ENCODE measurements at regions not wholly inside any gene's neighbourhood (a gene's known extent, or its start where the extent isn't known, plus 50 kb on each side); places are given as distances from the start of the nearest gene placed in this dataset.

DNA sequence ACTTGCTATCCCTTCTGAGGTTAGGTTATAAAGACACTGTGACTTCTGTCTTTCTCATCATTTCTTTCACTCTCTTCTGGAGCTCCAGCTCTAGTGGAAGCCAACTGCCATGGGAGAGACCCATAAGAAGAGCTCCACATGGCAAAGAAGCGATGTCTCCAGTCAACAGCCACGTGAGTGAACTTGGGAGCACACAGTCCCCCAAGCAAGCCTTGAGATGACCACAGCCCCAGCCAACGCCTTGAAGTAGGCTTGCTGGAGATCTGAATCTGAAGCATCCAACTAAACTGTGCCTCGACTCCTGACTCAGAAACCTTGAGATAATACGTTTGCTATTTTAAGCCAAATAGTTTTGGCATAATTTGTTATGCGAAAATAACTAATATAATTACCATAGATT lies 181.7 kb upstream of the GDF10 start:
- ChIA-PET POLR2A (no interaction called here), CTCF (interaction anchor here (0.6 to 0.8 kb wide), 2 partner anchors 130 to 194 kb away, joined by 3 to 4 read pairs; no protein-coding TSS in a partner anchor)
- Histone ChIP-seq H3K27ac (ENCODE audit: extremely low read depth, low read depth, low read length) (no peak overlapping the region), H3K4me1 (ENCODE audit: control insufficient read depth, insufficient read depth, low read length) (no peaks in the 10 kb centered on the region), H3K36me3 (ENCODE audit: control insufficient read depth in 2 of 2, insufficient read depth in 1 of 2, low read length in 2 of 2) (no peaks in the 10 kb centered on the region), H3K9me3 (ENCODE audit: control insufficient read depth, insufficient read depth, low read depth, low read length) (no peaks in the 10 kb centered on the region), H3K4me3 (ENCODE audit: low read depth, low read length) (no peak overlapping the region)
- TF ChIP-seq FEZF1 (tag by site-specific recombination; IDR thresholded peaks at IDR 0.05) (no peak), SP7 (tag by site-specific recombination; IDR thresholded peaks at IDR 0.05) (no peak), ZNF121 (tag by site-specific recombination; IDR thresholded peaks at IDR 0.05) (no peak), ZNF302 (tag by site-specific recombination; IDR thresholded peaks at IDR 0.05; ENCODE audit: low read depth) (no peak), SCRT1 (tag by site-specific recombination; IDR thresholded peaks at IDR 0.05; ENCODE audit: borderline replicate concordance) (no peak), ZNF530 (tag by site-specific recombination; IDR thresholded peaks at IDR 0.05; ENCODE audit: low read depth) (no peak), ZNF624 (tag by site-specific recombination; IDR thresholded peaks at IDR 0.05) (no peak), ZFP41 (tag by site-specific recombination; IDR thresholded peaks at IDR 0.05; ENCODE audit: borderline replicate concordance) (no peak), ZNF544 (tag by site-specific recombination; IDR thresholded peaks at IDR 0.05) (no peak), MZF1 (tag by site-specific recombination; IDR thresholded peaks at IDR 0.05; ENCODE audit: borderline replicate concordance) (no peak), GLIS2 (tag by site-specific recombination; IDR thresholded peaks at IDR 0.05) (no peak), PRDM1 (tag by site-specific recombination; IDR thresholded peaks at IDR 0.05) (no peak), SALL2 (tag by site-specific recombination; IDR thresholded peaks at IDR 0.05; ENCODE audit: borderline replicate concordance) (no peak), ZSCAN30 (tag by site-specific recombination; IDR thresholded peaks at IDR 0.05) (no peak), ZNF521 (tag by site-specific recombination; IDR thresholded peaks at IDR 0.05) (no peak)
- TF ChIP-seq, protein P1, sequence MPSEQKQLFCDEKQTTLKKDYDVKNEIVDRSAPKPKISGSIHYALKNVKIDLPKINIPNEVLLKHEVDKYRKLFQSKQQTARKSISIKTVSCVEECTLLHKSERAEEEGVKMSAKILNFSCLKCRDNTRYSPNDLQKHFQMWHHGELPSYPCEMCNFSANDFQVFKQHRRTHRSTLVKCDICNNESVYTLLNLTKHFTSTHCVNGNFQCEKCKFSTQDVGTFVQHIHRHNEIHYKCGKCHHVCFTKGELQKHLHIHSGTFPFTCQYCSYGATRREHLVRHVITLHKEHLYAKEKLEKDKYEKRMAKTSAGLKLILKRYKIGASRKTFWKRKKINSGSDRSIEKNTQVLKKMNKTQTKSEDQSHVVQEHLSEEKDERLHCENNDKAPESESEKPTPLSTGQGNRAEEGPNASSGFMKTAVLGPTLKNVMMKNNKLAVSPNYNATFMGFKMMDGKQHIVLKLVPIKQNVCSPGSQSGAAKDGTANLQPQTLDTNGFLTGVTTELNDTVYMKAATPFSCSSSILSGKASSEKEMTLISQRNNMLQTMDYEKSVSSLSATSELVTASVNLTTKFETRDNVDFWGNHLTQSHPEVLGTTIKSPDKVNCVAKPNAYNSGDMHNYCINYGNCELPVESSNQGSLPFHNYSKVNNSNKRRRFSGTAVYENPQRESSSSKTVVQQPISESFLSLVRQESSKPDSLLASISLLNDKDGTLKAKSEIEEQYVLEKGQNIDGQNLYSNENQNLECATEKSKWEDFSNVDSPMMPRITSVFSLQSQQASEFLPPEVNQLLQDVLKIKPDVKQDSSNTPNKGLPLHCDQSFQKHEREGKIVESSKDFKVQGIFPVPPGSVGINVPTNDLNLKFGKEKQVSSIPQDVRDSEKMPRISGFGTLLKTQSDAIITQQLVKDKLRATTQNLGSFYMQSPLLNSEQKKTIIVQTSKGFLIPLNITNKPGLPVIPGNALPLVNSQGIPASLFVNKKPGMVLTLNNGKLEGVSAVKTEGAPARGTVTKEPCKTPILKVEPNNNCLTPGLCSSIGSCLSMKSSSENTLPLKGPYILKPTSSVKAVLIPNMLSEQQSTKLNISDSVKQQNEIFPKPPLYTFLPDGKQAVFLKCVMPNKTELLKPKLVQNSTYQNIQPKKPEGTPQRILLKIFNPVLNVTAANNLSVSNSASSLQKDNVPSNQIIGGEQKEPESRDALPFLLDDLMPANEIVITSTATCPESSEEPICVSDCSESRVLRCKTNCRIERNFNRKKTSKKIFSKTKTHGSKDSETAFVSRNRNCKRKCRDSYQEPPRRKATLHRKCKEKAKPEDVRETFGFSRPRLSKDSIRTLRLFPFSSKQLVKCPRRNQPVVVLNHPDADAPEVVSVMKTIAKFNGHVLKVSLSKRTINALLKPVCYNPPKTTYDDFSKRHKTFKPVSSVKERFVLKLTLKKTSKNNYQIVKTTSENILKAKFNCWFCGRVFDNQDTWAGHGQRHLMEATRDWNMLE (tag by site-specific recombination; conservative IDR thresholded peaks at IDR 0.05; ENCODE audit: low read depth) = no peak
- TF ChIP-seq, protein P2, sequence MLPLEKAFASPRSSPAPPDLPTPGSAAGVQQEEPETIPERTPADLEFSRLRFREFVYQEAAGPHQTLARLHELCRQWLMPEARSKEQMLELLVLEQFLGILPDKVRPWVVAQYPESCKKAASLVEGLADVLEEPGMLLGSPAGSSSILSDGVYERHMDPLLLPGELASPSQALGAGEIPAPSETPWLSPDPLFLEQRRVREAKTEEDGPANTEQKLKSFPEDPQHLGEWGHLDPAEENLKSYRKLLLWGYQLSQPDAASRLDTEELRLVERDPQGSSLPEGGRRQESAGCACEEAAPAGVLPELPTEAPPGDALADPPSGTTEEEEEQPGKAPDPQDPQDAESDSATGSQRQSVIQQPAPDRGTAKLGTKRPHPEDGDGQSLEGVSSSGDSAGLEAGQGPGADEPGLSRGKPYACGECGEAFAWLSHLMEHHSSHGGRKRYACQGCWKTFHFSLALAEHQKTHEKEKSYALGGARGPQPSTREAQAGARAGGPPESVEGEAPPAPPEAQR (tag by site-specific recombination; IDR thresholded peaks at IDR 0.05) = no peak
- TF ChIP-seq, protein P3, sequence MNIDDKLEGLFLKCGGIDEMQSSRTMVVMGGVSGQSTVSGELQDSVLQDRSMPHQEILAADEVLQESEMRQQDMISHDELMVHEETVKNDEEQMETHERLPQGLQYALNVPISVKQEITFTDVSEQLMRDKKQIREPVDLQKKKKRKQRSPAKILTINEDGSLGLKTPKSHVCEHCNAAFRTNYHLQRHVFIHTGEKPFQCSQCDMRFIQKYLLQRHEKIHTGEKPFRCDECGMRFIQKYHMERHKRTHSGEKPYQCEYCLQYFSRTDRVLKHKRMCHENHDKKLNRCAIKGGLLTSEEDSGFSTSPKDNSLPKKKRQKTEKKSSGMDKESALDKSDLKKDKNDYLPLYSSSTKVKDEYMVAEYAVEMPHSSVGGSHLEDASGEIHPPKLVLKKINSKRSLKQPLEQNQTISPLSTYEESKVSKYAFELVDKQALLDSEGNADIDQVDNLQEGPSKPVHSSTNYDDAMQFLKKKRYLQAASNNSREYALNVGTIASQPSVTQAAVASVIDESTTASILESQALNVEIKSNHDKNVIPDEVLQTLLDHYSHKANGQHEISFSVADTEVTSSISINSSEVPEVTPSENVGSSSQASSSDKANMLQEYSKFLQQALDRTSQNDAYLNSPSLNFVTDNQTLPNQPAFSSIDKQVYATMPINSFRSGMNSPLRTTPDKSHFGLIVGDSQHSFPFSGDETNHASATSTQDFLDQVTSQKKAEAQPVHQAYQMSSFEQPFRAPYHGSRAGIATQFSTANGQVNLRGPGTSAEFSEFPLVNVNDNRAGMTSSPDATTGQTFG (tag by site-specific recombination; IDR thresholded peaks at IDR 0.05; ENCODE audit: borderline replicate concordance) = no peak
- TF ChIP-seq, protein P4, sequence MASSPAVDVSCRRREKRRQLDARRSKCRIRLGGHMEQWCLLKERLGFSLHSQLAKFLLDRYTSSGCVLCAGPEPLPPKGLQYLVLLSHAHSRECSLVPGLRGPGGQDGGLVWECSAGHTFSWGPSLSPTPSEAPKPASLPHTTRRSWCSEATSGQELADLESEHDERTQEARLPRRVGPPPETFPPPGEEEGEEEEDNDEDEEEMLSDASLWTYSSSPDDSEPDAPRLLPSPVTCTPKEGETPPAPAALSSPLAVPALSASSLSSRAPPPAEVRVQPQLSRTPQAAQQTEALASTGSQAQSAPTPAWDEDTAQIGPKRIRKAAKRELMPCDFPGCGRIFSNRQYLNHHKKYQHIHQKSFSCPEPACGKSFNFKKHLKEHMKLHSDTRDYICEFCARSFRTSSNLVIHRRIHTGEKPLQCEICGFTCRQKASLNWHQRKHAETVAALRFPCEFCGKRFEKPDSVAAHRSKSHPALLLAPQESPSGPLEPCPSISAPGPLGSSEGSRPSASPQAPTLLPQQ (tag by site-specific recombination; IDR thresholded peaks at IDR 0.05) = no peak

Data from HEK293 (cell line).